ENCODE measurements at regions not wholly inside any gene's neighbourhood (a gene's known extent, or its start where the extent isn't known, plus 50 kb on each side); places are given as distances from the start of the nearest gene placed in this dataset.

- TF ChIP-seq, protein P1, sequence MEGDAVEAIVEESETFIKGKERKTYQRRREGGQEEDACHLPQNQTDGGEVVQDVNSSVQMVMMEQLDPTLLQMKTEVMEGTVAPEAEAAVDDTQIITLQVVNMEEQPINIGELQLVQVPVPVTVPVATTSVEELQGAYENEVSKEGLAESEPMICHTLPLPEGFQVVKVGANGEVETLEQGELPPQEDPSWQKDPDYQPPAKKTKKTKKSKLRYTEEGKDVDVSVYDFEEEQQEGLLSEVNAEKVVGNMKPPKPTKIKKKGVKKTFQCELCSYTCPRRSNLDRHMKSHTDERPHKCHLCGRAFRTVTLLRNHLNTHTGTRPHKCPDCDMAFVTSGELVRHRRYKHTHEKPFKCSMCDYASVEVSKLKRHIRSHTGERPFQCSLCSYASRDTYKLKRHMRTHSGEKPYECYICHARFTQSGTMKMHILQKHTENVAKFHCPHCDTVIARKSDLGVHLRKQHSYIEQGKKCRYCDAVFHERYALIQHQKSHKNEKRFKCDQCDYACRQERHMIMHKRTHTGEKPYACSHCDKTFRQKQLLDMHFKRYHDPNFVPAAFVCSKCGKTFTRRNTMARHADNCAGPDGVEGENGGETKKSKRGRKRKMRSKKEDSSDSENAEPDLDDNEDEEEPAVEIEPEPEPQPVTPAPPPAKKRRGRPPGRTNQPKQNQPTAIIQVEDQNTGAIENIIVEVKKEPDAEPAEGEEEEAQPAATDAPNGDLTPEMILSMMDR (IDR thresholded peaks at IDR 0.05 in 2 of 3, conservative IDR thresholded peaks at IDR 0.05 in 1 of 3; ENCODE audit: borderline replicate concordance in 1 of 3, insufficient read depth in 1 of 3, low read depth in 2 of 3, low read length in 2 of 3): no peak
- TF ChIP-seq JUND (IDR thresholded peaks at IDR 0.05) (no peak), POLR2AphosphoS5 (IDR thresholded peaks at IDR 0.05; ENCODE audit: low read depth, low read length) (no peak), SRF (IDR thresholded peaks at IDR 0.05; ENCODE audit: low read depth) (no peak), EZH2phosphoT487 (IDR thresholded peaks at IDR 0.05; ENCODE audit: borderline replicate concordance) (no peak), POLR2A (IDR thresholded peaks at IDR 0.05; ENCODE audit: borderline replicate concordance, extremely low read depth, insufficient read depth, insufficient read length) (no peak), YY1 (IDR thresholded peaks at IDR 0.05; ENCODE audit: extremely low read depth, insufficient replicate concordance, low read depth, low read length) (no peak), RAD21 (IDR thresholded peaks at IDR 0.05; ENCODE audit: low read depth) (no peak)
- TF ChIP-seq, protein P2, sequence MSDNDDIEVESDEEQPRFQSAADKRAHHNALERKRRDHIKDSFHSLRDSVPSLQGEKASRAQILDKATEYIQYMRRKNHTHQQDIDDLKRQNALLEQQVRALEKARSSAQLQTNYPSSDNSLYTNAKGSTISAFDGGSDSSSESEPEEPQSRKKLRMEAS (IDR thresholded peaks at IDR 0.05): no peak
Measured at GRCh38 chrX:439241-439640, 52.5 kb upstream of the PPP2R3B start.
